Activated T-cell treated with anti-CD3 and anti-CD28 coated beads, Interleukin-2, amount 50 U/mL, for 24 hours (primary cell): ENCODE measurements at regions not wholly inside any gene's neighbourhood (a gene's known extent, or its start where the extent isn't known, plus 50 kb on each side); places are given as distances from the start of the nearest gene placed in this dataset.

Source experiments
- DNase-seq: peaks from one replicate; pipeline ENCODE4 v3.0.0-alpha.2; 2020
- H3K27ac Mint-ChIP-seq: 2 replicates; pipeline ENCODE4 v1.8.0; 2020; ENCODE audit warnings: mild to moderate bottlenecking, mixed read lengths
- H3K27me3 Mint-ChIP-seq: 2 replicates; pipeline ENCODE4 v1.8.0; 2020; ENCODE audit warnings: mixed read lengths
- H3K36me3 Mint-ChIP-seq: 2 replicates; pipeline ENCODE4 v1.8.0; 2020; ENCODE audit warnings: low read depth, mixed read lengths
- H3K4me1 Mint-ChIP-seq: 2 replicates; pipeline ENCODE4 v1.8.0; 2020; ENCODE audit warnings: low read depth, mixed read lengths
- H3K4me3 Mint-ChIP-seq: 2 replicates; pipeline ENCODE4 v1.8.0; 2020; ENCODE audit warnings: mild to moderate bottlenecking, moderate library complexity, mixed read lengths
- H3K9me3 Mint-ChIP-seq: 2 replicates; pipeline ENCODE4 v1.8.0; 2020; ENCODE audit warnings: mixed read lengths

DNA sequence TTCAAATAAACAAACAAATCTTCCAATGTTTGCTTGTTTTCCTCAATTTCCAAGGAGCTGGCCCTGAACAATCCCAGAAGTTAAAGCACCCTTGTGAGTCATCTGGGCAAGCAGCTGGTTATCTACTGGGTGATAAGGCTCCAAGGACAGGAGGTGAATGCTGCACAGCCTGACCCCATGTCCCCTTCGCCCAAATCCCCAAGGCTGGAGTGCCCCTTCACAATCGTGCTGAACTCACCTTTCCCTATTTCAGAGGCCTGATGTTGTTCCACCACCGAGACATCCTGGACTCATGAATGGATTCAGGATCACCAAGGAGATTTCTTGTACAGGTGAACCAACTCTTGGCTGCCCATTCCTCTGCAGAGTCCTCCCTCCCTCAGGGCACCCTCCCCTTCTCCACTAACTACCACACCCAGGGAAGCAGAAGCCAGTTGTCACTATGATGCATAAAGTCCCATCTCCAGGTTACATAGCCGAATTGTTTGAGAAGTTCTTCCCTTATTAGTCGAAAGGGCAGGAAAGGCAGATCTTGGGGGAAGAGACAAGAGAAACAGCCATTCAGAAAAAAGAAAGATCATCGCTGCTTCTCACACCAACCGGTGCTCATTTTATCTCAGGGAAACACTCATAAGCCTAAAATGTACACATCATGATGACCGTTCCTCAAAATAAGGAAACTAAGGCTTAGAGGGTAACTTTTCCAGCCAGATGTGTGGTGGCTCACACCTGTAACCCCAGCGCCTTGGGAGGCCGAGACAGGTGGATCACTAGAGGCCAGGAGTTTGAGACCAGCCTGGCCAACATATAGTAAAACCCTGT lies 138.8 kb upstream of the RREB1 start:
- Mint-ChIP-seq H3K27me3 (no peaks in the 10 kb centered on the region), H3K4me3 (no peak overlapping the region), H3K9me3 (no peaks in the 10 kb centered on the region), H3K4me1 (no peaks in the 10 kb centered on the region), H3K27ac (no peak overlapping the region), H3K36me3 (no peaks in the 10 kb centered on the region)
- no peak for DNase-seq

DNA sequence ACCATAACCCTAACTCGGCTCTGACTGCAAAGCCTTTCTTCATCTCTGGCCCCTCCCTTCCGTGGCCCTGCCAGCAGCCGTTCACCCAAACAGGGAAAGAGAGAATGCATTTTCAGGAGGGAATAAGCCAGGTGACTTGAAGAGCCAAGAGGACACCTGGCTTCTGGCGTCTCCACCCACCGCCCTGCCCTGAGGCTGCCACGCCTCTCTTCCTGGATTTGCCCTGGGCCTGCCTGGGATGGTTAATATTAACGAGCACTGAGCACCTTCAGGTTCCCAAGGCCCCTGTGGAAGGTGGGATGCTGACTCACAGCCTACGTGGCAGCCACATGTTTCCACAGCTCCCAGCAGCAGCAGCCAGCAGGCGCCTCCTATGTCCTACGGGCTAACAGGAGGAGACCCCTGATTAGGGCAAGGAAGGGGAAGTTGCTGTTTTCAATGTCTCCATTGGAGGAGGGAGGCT lies 138.0 kb upstream of the RREB1 start:
- Mint-ChIP-seq H3K27ac (no peak overlapping the region), H3K9me3 (no peaks in the 10 kb centered on the region), H3K4me3 (no peak overlapping the region), H3K27me3 (no peaks in the 10 kb centered on the region), H3K36me3 (no peaks in the 10 kb centered on the region), H3K4me1 (no peaks in the 10 kb centered on the region)
- DNase-seq: no peak

DNA sequence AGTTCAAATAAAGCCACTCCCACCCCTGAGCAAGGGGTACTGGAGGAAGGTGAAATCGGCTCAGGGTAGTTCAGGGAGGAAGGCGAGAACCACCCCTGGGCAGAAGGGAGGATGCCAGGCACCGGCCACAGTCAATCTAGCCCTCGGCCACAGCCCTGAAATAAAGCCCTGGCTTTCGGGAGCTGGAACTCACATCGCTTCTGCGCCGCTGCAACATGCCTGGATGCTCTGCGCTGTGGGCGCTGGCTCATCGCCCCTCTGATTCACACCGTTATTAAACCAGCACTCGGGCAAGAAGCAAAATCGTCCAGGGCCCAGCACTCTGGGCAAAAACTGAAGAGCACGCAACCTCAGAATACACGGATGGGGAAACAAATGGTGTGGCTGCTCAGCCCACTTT lies 136.9 kb upstream of the RREB1 start:
- Mint-ChIP-seq H3K9me3 (no peaks in the 10 kb centered on the region), H3K27me3 (no peaks in the 10 kb centered on the region), H3K4me3 (no peak overlapping the region), H3K27ac (no peak overlapping the region), H3K36me3 (no peaks in the 10 kb centered on the region), H3K4me1 (no peaks in the 10 kb centered on the region)
- no peak for DNase-seq

DNA sequence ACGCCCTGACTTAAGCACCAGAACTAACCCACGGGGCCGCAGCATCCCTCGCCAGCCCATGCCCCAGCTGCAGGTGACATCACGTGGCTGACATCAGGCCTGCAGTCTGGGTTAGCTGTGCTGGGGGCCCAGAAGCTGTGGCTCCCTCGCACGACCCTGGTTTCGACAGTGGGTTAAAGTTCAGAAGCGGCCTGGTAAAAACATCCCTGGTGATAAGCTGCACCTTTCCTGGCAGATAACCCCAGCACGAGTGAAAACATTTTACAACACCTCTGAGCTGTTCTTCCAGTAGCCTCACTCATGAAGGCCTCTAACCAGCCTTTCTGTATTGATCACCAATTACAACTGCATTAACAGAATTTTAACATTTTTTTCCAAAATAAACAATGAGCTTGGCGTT lies 136.4 kb upstream of the RREB1 start:
- no peak for DNase-seq
- H3K27ac Mint-ChIP-seq: no peak overlapping the region
- H3K36me3 Mint-ChIP-seq: no peaks in the 10 kb centered on the region
- H3K27me3 Mint-ChIP-seq: no peaks in the 10 kb centered on the region
- no peaks in the 10 kb centered on the region for H3K4me1 Mint-ChIP-seq
- H3K9me3 Mint-ChIP-seq: no peaks in the 10 kb centered on the region
- no peak overlapping the region for H3K4me3 Mint-ChIP-seq

DNA sequence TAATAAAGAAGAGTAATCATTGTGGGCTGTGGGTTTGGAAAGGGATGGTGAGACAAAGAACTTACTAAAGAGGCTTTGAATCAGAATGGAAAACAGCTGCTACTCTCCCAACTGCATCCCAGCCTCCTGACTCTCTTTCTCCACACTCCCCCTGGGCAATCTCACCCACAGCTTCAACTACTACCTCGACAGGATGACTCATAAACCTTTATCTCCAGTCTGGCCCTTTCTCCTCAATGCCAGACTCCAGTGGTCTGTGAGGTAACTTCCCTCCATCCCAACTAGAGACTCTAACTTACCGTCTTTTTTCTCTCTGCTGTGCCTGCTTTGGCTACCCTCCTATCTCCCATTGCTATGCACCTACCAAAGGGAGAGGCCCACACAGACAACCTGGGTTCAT lies 135.3 kb upstream of the RREB1 start:
- H3K27ac Mint-ChIP-seq: no peak overlapping the region
- no peak for DNase-seq
- H3K9me3 Mint-ChIP-seq: no peaks in the 10 kb centered on the region
- no peaks in the 10 kb centered on the region for H3K36me3 Mint-ChIP-seq
- H3K4me3 Mint-ChIP-seq: no peak overlapping the region
- no peaks in the 10 kb centered on the region for H3K4me1 Mint-ChIP-seq
- H3K27me3 Mint-ChIP-seq: no peaks in the 10 kb centered on the region

DNA sequence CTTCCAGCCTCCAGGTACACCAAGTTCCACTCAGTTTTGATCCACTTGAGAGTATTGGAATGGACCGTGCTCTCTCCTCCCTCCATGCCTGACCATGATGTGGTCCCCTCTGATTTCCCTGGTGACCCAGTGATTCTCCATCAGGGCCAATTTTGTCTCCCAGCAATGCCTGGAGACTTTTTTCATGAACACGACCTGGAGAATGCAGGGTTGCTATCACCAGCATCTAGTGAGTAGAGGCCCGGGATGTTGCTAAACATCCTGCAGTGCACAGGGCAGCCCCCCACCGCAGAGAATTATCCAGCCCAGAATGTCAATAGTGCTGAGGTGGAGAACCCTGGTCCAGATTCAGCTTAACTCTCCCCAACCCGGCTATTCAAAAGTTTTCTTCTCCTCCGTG lies 134.0 kb upstream of the RREB1 start:
- DNase-seq: no peak
- Mint-ChIP-seq H3K9me3 (no peaks in the 10 kb centered on the region), H3K4me3 (no peak overlapping the region), H3K4me1 (no peaks in the 10 kb centered on the region), H3K27ac (no peak overlapping the region), H3K36me3 (no peaks in the 10 kb centered on the region), H3K27me3 (no peaks in the 10 kb centered on the region)

DNA sequence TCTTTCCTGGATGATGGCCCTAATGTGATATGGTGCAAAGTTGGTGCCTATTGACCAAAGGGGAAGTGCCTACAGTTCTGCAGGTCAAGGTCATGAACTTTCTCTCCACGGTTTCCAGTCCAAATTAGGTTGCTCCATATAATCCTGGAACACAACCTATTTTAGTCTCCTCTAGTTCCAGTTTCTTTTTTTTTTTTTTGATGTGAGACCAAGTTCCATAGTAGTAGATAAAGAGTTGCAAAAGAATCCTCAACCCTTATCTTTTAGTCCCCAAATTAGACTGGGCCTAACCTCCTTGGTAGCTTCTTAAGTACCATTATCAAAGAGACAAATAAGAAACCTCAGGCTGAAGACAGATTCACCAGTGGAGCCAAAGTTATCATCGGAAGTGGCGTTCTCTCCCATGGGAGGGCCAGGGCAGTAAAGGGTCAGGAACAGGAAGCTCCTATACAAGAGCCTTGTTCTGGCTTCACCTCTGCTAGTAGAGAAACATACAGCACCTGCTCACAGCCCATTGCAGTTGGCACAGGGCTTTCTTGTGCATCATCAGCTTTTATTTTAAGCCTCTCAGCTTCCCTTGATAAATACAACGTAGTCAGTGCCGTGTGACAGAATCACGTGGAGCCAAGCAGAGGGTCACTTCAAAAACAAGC lies 132.2 kb upstream of the RREB1 start:
- no peaks in the 10 kb centered on the region for H3K4me1 Mint-ChIP-seq
- no peaks in the 10 kb centered on the region for H3K9me3 Mint-ChIP-seq
- no peaks in the 10 kb centered on the region for H3K36me3 Mint-ChIP-seq
- H3K4me3 Mint-ChIP-seq: no peak overlapping the region
- H3K27ac Mint-ChIP-seq: no peak overlapping the region
- no peaks in the 10 kb centered on the region for H3K27me3 Mint-ChIP-seq
- no peak for DNase-seq

DNA sequence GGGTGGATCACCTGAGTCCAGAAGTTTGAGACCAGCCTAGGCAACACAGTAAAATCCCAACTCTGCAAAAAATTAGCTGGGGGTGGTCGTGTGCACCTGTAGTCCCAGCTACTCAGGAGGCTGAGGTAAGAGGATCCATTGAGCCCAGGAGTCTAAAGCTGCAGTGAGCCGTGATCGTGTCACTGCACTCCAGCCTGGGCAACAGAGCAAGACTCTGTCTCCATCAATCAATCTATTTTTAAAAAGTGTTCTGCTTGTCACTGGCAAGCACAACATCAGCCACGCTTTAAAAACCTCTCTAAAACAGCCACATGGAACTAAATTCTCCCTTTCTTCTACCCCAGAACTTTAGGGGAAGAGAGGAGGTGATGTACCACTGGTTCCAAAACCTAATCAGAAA lies 131.6 kb upstream of the RREB1 start:
- no peaks in the 10 kb centered on the region for H3K27me3 Mint-ChIP-seq
- no peaks in the 10 kb centered on the region for H3K9me3 Mint-ChIP-seq
- no peaks in the 10 kb centered on the region for H3K4me1 Mint-ChIP-seq
- H3K36me3 Mint-ChIP-seq: no peaks in the 10 kb centered on the region
- H3K4me3 Mint-ChIP-seq: no peak overlapping the region
- H3K27ac Mint-ChIP-seq: no peak overlapping the region
- no peak for DNase-seq

DNA sequence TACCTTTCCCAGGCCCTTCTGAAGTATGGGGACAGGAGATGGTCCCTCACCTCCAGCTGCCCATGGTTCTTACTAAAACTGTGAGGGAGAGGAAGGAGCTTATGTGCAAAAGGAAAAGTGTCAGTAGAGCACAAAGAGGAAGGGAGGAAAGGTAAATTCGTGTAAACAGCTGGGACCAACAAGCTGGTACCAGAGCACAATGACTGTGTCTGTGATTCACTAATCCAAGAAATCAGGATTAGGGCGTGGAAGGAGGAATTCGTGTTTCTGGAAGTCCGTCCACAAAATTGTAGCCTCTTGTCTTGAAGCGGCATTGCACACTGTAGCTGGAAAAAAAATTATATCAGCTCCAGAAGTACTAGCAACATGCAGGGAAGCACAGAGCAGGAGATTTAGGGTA lies 129.0 kb upstream of the RREB1 start:
- Mint-ChIP-seq H3K27me3 (no peaks in the 10 kb centered on the region), H3K4me1 (no peaks in the 10 kb centered on the region), H3K27ac (no peak overlapping the region), H3K9me3 (no peaks in the 10 kb centered on the region), H3K36me3 (no peaks in the 10 kb centered on the region), H3K4me3 (no peak overlapping the region)
- no peak for DNase-seq

DNA sequence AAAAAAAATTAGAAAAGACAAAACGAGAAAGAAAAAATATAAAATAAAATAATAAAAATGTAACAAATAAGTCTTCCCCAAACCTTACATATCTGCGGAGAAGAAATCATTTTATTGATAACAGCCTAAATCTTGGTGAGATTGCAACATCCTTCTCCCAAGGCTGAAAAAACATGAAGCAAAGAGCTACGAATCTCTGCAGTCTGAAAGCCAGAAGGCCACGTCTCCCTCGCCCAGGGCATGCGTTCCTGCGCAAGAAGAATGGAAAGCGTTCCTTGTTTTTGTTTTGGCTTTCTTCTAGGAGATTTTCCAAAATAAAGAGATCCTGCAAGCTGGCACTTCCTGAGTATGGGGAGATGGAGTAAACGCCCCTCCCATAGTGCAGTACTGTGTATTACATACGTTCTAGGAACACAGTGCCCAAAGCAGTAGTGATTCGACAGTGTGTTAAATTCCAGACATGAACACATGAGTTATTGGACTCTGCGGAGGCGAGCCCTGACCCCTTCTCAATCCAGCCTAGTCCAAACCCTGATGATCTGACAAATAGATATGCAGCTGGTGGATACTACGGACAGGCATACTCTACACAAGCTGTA lies 126.7 kb upstream of the RREB1 start:
- no peaks in the 10 kb centered on the region for H3K9me3 Mint-ChIP-seq
- no peak for DNase-seq

DNA sequence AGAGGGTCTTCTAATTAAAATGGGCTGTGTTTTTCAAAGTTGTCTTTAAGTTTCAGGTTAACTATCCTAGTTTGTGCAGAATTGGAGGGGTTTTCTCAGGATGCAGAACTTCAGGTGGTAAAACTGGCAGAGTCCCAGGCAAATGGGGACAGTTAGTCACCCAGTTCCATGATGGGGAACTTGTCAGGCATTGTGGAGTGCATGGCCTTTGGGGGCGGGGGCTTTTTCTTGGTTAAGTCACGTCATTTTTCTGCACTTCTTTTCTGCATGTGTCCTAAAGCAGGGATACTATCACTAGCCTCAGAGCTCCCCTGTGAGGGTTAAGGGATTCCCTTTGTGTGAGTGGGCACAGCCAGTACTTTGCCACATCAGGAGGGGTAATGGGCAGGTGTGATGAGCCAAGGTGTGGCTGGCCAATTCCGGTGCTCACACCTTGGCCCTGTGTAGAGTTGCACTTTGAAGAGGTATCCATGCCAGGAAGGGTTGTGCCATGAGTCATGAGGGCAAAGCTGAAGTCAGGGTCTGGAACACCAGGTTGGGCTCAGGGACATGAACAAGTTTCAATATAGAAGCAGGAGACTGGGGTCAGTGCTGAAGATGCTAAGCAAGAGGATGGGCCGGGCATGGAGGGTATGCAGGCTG lies 126.0 kb upstream of the RREB1 start:
- H3K27me3 Mint-ChIP-seq: no peaks in the 10 kb centered on the region
- H3K9me3 Mint-ChIP-seq: no peaks in the 10 kb centered on the region
- H3K36me3 Mint-ChIP-seq: no peaks in the 10 kb centered on the region
- H3K4me3 Mint-ChIP-seq: no peak overlapping the region
- no peaks in the 10 kb centered on the region for H3K4me1 Mint-ChIP-seq
- DNase-seq: no peak
- H3K27ac Mint-ChIP-seq: no peak overlapping the region

More for the DNA sequence above, 126.7 kb upstream of the RREB1 start:
- Mint-ChIP-seq H3K4me1 (no peaks in the 10 kb centered on the region), H3K27ac (no peak overlapping the region), H3K27me3 (no peaks in the 10 kb centered on the region), H3K4me3 (no peak overlapping the region), H3K36me3 (no peaks in the 10 kb centered on the region)

DNA sequence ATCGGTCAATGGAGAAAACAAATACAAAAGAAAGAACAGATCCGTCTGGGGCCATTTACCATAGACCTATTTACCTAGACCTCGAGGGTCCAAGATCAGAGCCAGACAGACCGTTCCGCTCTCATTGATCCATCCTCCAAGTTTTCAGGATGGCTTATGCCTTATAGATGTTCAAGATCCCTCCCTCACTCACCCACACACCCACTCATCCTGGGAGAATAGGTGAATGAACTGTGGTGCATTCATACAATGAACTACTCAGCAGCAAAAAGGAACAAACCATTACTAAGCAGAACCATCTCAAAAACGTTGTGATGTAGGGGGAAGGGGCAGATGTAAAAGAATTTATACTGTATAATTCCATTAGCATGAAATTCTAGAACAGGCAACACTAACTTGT lies 125.1 kb upstream of the RREB1 start:
- H3K27ac Mint-ChIP-seq: no peak overlapping the region
- H3K27me3 Mint-ChIP-seq: no peaks in the 10 kb centered on the region
- no peaks in the 10 kb centered on the region for H3K9me3 Mint-ChIP-seq
- no peaks in the 10 kb centered on the region for H3K4me1 Mint-ChIP-seq
- no peak for DNase-seq
- H3K36me3 Mint-ChIP-seq: no peaks in the 10 kb centered on the region
- no peak overlapping the region for H3K4me3 Mint-ChIP-seq

DNA sequence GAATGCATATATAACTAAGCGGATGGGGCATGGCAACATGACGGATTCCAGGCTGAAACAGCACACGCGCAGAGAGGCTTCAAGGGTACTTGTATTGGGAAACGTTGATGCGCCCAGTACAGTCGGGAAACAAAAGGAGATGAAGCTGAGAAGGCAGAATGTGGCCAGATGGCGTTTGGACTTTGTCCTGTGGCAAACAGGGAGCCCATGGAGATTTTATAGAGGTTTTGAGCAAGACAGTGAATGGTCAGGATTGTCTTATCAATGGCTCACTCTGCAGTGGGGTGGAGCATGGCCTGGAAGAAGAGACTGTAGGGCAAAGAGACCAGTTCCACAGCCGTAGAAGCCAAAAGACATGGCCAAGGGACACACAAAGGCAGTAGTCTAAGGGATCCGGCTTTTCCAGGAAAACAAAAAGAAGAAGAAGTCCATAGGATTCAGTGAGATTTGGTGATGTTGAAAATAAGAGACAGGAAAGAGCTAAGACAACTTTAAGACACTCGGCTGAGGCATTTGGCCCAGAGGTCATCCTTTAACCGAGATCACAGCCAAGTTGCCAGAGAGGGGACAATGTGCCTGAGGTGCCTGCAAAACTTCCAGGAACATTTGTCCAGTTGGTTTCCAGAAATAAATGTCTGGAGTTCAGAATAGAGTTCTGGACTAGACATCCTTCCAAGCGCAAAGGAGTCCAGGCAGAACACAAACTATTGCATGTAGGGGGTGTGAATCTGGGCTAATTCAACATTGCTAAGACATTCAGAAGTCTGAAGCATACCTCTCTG lies 123.0 kb upstream of the RREB1 start:
- no peak overlapping the region for H3K27ac Mint-ChIP-seq
- no peak overlapping the region for H3K4me3 Mint-ChIP-seq
- H3K36me3 Mint-ChIP-seq: no peaks in the 10 kb centered on the region
- H3K27me3 Mint-ChIP-seq: no peaks in the 10 kb centered on the region
- DNase-seq: no peak
- H3K9me3 Mint-ChIP-seq: no peaks in the 10 kb centered on the region
- H3K4me1 Mint-ChIP-seq: no peaks in the 10 kb centered on the region

DNA sequence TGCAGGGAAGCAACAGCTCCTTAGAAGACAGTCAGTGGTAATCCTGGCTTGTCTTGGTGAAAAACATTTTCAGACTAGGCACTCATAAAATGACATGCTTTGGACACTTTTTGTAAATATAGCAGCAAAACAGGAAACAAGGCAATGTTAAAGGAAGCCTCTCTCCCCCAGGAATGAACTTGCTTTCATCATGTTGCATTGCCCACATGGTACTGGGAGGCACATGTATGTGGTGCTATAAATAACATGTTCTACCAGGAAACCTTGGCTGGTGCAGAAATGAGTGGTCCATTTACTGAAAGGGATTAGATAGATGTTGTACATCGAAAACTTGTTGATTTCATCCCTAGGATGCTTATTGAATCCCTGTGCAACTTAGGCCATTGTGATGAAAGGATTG lies 121.4 kb upstream of the RREB1 start:
- H3K27ac Mint-ChIP-seq: no peak overlapping the region
- H3K36me3 Mint-ChIP-seq: no peaks in the 10 kb centered on the region
- no peaks in the 10 kb centered on the region for H3K9me3 Mint-ChIP-seq
- no peak for DNase-seq
- no peaks in the 10 kb centered on the region for H3K27me3 Mint-ChIP-seq
- no peaks in the 10 kb centered on the region for H3K4me1 Mint-ChIP-seq
- no peak overlapping the region for H3K4me3 Mint-ChIP-seq
